Activated gamma-delta T cell (primary cell): ENCODE measurements at regions not wholly inside any gene's neighbourhood (a gene's known extent, or its start where the extent isn't known, plus 50 kb on each side); places are given as distances from the start of the nearest gene placed in this dataset.
"Not testable (repeated sequence)": the region's sequence is repeated elsewhere in the genome, so short reads cannot be mapped to it uniquely, and the experiment has no call there.

Experiments
- DNase-seq: peaks from one replicate; lab custom pipeline; 2025; lab: John Stamatoyannopoulos, UW

- not testable (repeated sequence) for DNase-seq
These were observed 126.5 kb upstream of the NBPF9 start for GRCh38 chr1:149229813-149230212.

GRCh38 chr1:149234926-149235914 is 131.9 kb upstream of the NBPF9 start:
- not testable (repeated sequence) for DNase-seq

GRCh38 chr1:149237515-149237914 is 134.2 kb upstream of the NBPF9 start:
- not testable (repeated sequence) for DNase-seq

DNA sequence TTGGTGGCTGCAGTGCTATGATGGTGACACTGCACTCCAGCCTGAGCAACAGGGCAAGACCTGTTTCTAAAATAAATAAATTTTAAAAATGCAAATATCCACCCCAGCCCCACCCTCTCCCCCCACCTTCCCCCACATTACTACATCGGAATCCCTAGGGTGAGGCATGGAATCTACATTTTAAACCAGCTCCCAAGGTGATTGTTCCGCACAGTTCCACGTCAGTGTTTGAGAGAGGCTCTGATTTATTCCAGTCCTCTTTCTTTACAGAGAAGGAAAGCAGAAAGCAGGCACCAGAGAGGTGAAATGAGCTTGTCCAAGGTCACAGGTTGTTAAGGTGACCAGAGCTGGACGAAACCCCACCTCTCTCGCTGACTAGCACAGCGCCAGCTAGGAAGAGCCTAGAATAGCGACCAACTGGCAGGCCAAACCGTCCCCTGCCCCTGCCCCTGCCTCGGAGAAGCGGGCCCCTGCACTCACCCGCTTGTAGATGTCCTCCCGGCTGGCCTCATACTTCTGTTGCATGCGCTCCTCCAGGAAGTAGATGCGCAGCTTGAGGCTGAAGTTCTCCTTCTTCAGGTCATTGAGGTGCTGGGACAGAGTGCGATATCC is 136.7 kb upstream of the NBPF9 start:
- DNase-seq, result not testable (repeated sequence)

- not testable (repeated sequence) for DNase-seq
These were observed 137.2 kb upstream of the NBPF9 start for GRCh38 chr1:149240530-149240929.

GRCh38 chr1:149241272-149241671 is 137.9 kb upstream of the NBPF9 start:
- not testable (repeated sequence) for DNase-seq

- not testable (repeated sequence) for DNase-seq
These were observed 140.2 kb upstream of the NBPF9 start for GRCh38 chr1:149243572-149243971.

DNA sequence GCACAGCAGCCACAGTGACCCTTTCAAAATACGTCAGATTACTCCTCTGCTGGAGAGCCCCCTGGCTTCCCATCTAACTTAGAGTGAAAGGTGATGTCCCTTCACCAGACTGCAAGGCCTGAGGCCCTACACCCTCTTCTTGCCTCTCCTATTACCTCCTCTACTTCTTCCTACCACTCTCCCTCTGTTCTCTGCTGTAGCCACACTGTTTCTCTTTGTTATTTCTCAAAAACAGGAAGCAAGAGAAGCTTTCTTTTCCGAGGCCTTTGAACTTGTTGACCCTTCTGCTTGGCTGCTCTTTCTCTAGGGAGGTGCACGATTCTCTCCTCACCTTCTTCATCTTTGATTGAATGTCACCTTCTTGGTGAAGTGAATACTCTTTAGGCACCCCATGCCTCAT is 141.3 kb upstream of the NBPF9 start:
- DNase-seq, result not testable (repeated sequence)

DNA sequence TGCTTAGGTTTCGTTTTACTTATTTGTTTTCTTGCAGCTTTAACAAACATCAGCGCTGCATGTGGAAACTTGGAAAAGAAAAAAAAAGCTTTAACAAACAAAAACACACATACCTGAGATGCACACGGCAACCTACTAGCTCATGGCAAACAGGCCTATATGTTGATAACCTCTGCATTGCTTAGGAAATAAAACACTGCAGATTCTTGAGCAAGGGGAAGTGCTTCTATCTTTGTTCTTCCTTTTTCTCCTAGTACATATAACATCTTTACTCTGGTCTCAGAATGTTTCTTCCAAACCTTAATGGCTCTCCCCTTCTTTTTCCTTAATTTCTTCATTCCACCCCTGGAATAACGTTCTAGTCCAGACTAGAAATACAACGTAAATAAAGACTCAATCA is 142.9 kb upstream of the NBPF9 start:
- not testable (repeated sequence) for DNase-seq

DNA sequence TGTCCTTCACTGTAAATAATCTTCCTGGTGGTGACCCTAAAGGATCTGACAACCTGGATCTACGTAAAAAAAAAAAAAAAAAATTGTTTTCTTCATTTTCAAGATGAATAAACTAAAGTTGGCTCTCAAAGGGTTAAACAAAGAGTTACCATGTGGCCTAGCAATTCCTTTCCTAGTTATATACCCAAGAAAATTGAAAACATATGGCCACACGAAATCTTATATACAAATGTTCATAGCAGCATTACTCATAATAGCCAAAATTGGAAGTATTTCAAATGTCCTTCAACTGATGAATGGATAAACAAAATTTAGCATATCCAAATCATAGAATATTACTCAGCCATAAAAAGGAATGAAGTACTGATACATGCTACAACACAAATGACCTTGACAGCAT is 145.3 kb upstream of the NBPF9 start:
- not testable (repeated sequence) for DNase-seq

DNA sequence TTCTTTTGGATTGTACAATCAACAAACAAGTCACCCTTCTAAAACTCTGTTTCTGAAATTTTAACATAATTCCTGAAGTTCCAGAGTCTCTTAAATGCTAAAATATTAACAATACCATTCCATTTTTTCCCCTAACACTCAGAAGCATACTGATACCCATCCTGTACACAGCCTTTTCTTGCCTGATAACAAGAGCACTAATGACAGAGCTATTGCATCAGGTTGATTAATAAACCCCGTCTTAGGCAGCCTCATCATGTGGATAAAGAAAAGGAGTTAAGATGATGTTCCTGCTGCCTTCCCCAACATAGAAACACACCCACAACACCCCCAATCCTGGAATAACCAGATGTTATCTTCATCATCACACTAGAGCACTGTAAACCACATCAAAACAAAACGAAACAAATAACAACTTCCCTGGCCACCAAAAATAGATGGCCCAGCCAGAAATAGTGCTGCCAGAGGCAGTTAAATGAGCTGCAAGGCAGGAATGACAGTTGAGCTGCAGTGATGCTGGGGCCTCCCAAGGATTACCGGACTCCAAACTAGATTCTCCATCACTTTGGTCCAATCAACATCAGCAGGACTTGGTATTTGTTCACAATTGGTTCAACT is 146.6 kb upstream of the NBPF9 start:
- not testable (repeated sequence) for DNase-seq

- DNase-seq, result not testable (repeated sequence)
These were observed 151.8 kb upstream of the NBPF9 start for GRCh38 chr1:149254894-149255847.

DNA sequence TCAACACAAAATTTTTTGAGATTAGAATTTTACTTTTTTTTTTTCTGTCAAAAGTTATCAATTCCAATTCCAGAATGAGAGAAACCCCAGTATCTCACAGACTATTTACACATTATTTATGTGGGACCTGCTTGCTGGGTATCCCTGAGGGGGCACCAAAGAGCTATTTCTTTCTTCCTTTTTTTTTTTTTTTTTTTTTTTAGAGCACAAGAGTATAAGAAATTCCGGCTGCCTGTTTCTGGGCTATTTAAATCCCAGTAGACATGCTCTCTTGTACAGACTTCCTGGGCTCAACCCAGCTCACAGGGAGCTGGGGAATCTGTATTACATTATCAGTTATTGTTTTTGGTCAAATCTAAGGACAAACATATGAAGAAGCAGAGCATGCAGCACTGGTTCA is 156.9 kb upstream of the NBPF9 start:
- not testable (repeated sequence) for DNase-seq

GRCh38 chr1:149260736-149261340 is 157.5 kb upstream of the NBPF9 start:
- not testable (repeated sequence) for DNase-seq

GRCh38 chr1:149267287-149267686 is 163.9 kb upstream of the NBPF9 start:
- not testable (repeated sequence) for DNase-seq

DNA sequence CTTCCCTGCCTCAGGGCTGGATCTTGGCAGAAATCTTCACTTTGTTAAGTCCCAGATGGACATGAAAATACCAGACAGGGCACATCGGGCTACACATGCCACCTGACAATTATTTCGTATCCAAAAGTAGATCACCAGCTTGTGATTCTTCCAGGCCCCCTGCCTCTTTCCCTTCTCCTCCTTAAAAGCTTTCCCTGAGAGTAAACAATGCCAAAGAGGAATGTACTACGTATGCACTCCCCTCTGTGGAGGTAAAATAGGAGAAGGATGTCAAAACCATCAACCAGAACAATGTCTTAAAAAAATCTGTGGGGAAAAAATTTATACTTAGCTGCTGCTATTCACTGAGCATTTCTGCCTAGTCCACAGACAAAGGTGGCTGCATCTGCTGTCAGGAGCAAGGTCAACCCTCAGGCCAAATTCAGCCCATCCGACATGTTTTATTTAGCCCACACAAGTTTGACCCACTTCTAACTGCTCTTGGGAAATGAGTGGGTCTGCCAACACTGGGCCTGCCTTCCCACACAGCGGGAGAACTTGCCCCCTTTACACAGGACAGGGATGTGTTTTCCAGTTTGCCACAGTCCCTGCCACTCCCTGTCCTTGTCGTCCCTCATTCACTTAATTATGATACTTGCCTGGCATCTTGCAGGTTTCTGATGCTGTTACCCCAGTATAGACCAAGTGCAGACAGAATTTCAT is 165.8 kb upstream of the NBPF9 start:
- DNase-seq, result not testable (repeated sequence)

DNA sequence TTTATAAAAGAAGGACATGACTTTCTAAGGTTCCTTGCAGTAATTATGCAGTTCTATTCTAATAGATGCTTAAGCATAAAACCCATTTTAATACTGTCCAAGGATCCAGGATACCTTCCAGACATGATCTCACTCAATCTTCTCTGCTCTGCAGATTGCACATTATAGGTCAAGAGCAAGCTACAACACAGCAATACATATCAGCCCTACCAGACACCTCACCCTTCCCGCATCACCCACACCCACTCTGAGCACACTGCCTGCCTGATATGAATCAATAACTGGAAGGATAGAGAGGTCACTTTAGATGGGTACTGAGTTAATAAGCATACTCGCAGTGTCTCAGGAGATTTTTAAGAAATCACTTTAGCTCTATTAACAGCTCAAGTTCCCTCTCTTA is 166.5 kb upstream of the NBPF9 start:
- not testable (repeated sequence) for DNase-seq

DNA sequence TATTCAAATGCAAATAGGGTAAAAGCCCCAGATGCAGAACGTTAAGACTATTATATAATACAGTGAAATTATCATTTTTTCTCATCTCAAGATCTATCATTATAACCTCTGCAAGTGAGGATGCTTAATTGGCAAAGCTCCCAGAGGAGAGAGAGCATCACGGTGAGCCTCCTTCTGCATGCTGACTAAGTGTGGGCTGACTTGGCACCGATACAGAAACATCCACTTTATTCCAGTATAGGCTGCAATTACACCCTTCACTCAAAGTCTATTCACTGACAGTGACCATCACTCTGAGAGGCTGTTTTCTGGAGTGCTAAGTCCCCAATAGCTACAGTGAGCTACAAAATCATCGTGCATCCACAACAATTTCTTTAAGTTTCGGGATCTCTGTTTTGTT is 171.1 kb upstream of the NBPF9 start:
- not testable (repeated sequence) for DNase-seq

GRCh38 chr1:149275802-149276201 is 172.5 kb upstream of the NBPF9 start:
- DNase-seq, result not testable (repeated sequence)

- DNase-seq, result not testable (repeated sequence)
These were observed 173.1 kb upstream of the NBPF9 start for GRCh38 chr1:149276496-149276895.
